ENCODE measurements at regions not wholly inside any gene's neighbourhood (a gene's known extent, or its start where the extent isn't known, plus 50 kb on each side); places are given as distances from the start of the nearest gene placed in this dataset.
"Not testable (repeated sequence)": the region's sequence is repeated elsewhere in the genome, so short reads cannot be mapped to it uniquely, and the experiment has no call there.

DNA sequence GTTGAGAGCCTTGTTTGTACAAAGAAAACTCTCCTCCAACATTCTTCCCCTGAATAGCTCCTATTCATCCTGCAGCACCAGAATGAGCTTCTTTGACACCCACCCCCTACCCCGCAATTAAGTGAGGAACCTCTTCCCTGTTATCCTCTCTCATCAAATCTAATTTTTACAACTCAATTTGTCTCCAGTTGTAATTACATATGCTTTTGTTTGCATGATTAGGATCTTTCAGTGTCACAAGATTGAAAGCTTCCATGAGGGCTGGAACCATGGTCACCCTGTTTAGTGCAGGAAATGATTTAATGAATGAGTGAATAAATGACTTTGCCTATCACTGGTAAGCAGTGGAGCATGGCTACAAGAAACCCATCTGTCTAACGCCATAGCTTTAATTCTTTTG lies 334.6 kb upstream of the KLHL29 start:
- Histone ChIP-seq H2BK120ac (ENCODE audit: low read depth, low read length) (no peak overlapping the region), H4K5ac (ENCODE audit: low read length) (no peak overlapping the region), H2AK5ac (ENCODE audit: low read length) (no peak overlapping the region), H3K4me3 (ENCODE audit: low read length) (no peak overlapping the region), H4K8ac (ENCODE audit: low read depth, low read length) (no peak overlapping the region), H3K27me3 (ENCODE audit: insufficient read depth, low read length, poor library complexity) (no peaks in the 10 kb centered on the region), H3K4ac (ENCODE audit: low read depth, low read length) (no peak overlapping the region), H3K18ac (ENCODE audit: low read length) (no peak overlapping the region), H3K27ac (ENCODE audit: low read depth, low read length) (no peak overlapping the region), H3K36me3 (ENCODE audit: control insufficient read depth, insufficient read depth, low read length) (no peaks in the 10 kb centered on the region), H3K79me1 (ENCODE audit: low read length) (no peaks in the 10 kb centered on the region), H3K56ac (ENCODE audit: low read length) (no peak overlapping the region), H3K9ac (ENCODE audit: low read length) (no peak overlapping the region), H3K4me1 (ENCODE audit: control insufficient read depth, low read depth, low read length) (no peaks in the 10 kb centered on the region), H3K79me2 (ENCODE audit: control insufficient read depth, insufficient read depth, low read length) (no peaks in the 10 kb centered on the region), H2BK5ac (ENCODE audit: low read length) (no peak overlapping the region), H3K4me2 (ENCODE audit: low read length) (no peak overlapping the region), H3K23ac (ENCODE audit: low read length) (no peak overlapping the region), H2BK15ac (replicated peaks; ENCODE audit: low read depth) (no peak overlapping the region)
- WGBS (ENCODE audit: extremely low coverage, insufficient coverage, low lambda C conversion rate), result no CpG with 5 or more reads among the region's 2 CpGs
- no peak for DNase-seq

DNA sequence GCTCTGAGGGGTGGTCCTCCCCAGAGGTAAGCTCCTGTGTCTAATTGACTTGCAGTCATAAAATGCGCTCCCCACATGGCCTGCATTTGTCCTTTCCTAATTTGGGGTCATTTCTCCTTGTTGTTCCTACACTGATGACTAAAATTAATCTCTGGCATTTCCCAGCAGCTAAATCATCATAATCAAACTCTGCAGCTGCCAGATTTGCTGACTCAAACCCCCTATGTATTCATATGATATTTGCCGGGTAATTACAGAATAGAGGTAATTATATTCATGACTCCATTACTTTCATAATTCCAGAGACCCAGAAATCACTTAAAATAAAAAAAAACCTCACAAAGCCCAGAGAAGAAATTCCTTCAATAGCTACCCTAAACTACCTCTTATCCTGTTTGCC lies 331.4 kb upstream of the KLHL29 start:
- Histone ChIP-seq H3K4ac (ENCODE audit: low read depth, low read length) (no peak overlapping the region), H3K4me2 (ENCODE audit: low read length) (no peak overlapping the region), H4K5ac (ENCODE audit: low read length) (no peak overlapping the region), H3K79me1 (ENCODE audit: low read length) (no peaks in the 10 kb centered on the region), H3K23ac (ENCODE audit: low read length) (no peak overlapping the region), H2BK15ac (replicated peaks; ENCODE audit: low read depth) (no peak overlapping the region), H2BK5ac (ENCODE audit: low read length) (no peak overlapping the region), H3K18ac (ENCODE audit: low read length) (no peak overlapping the region), H3K4me1 (ENCODE audit: control insufficient read depth, low read depth, low read length) (no peaks in the 10 kb centered on the region), H3K4me3 (ENCODE audit: low read length) (no peak overlapping the region), H3K9ac (ENCODE audit: low read length) (no peak overlapping the region), H2BK120ac (ENCODE audit: low read depth, low read length) (no peak overlapping the region), H3K27me3 (ENCODE audit: insufficient read depth, low read length, poor library complexity) (no peaks in the 10 kb centered on the region), H4K8ac (ENCODE audit: low read depth, low read length) (no peak overlapping the region), H3K56ac (ENCODE audit: low read length) (no peak overlapping the region), H3K36me3 (ENCODE audit: control insufficient read depth, insufficient read depth, low read length) (no peaks in the 10 kb centered on the region), H2AK5ac (ENCODE audit: low read length) (no peak overlapping the region), H3K27ac (ENCODE audit: low read depth, low read length) (no peak overlapping the region), H3K79me2 (ENCODE audit: control insufficient read depth, insufficient read depth, low read length) (no peaks in the 10 kb centered on the region)
- no peak for DNase-seq
- WGBS (ENCODE audit: extremely low coverage, insufficient coverage, low lambda C conversion rate), result no CpG with 5 or more reads among the region's 2 CpGs

DNA sequence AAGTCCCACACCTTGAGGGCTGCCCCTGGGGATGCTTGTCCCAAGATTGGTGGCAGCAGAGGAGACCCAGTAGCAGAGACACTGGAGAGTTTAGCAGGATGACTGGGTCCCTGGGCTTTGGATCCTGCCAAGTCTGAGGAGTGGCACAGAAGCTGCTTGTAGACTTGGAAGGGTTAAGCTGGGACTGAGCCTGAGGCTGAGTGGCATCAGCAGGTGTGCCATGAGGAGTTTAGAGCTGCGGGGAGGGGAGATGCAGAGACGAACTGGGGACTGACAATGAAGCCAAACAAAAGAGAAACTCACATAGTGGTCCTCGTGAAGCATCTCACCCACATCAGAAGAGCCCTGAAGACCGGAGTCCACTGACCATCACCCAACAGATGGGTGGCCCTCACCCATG lies 329.7 kb upstream of the KLHL29 start:
- Histone ChIP-seq H2AK5ac (ENCODE audit: low read length) (no peak overlapping the region), H2BK15ac (replicated peaks; ENCODE audit: low read depth) (no peak overlapping the region), H3K4me2 (ENCODE audit: low read length) (no peak overlapping the region), H3K27ac (ENCODE audit: low read depth, low read length) (no peak overlapping the region), H3K27me3 (ENCODE audit: insufficient read depth, low read length, poor library complexity) (no peaks in the 10 kb centered on the region), H4K5ac (ENCODE audit: low read length) (no peak overlapping the region), H3K56ac (ENCODE audit: low read length) (no peak overlapping the region), H3K4ac (ENCODE audit: low read depth, low read length) (no peak overlapping the region), H3K4me1 (ENCODE audit: control insufficient read depth, low read depth, low read length) (no peaks in the 10 kb centered on the region), H3K36me3 (ENCODE audit: control insufficient read depth, insufficient read depth, low read length) (no peaks in the 10 kb centered on the region), H3K18ac (ENCODE audit: low read length) (no peak overlapping the region), H3K23ac (ENCODE audit: low read length) (no peak overlapping the region), H2BK5ac (ENCODE audit: low read length) (no peak overlapping the region), H3K79me1 (ENCODE audit: low read length) (no peaks in the 10 kb centered on the region), H2BK120ac (ENCODE audit: low read depth, low read length) (no peak overlapping the region), H3K79me2 (ENCODE audit: control insufficient read depth, insufficient read depth, low read length) (no peaks in the 10 kb centered on the region), H3K9ac (ENCODE audit: low read length) (no peak overlapping the region), H3K4me3 (ENCODE audit: low read length) (no peak overlapping the region), H4K8ac (ENCODE audit: low read depth, low read length) (no peak overlapping the region)
- no CpG with 5 or more reads among the region's 4 CpGs for WGBS (ENCODE audit: extremely low coverage, insufficient coverage, low lambda C conversion rate)
- no peak for DNase-seq

GRCh38 chr2:23056846-23057245 lies 328.1 kb upstream of the KLHL29 start:
- not testable (repeated sequence) for H3K4me3 ChIP-seq (ENCODE audit: low read length); H3K56ac ChIP-seq (ENCODE audit: low read length); H3K18ac ChIP-seq (ENCODE audit: low read length); H2BK5ac ChIP-seq (ENCODE audit: low read length); H3K36me3 ChIP-seq (ENCODE audit: control insufficient read depth, insufficient read depth, low read length); H4K5ac ChIP-seq (ENCODE audit: low read length); H3K27ac ChIP-seq (ENCODE audit: low read depth, low read length); H3K23ac ChIP-seq (ENCODE audit: low read length); H3K4me1 ChIP-seq (ENCODE audit: control insufficient read depth, low read depth, low read length); H3K79me2 ChIP-seq (ENCODE audit: control insufficient read depth, insufficient read depth, low read length); H2AK5ac ChIP-seq (ENCODE audit: low read length); H3K27me3 ChIP-seq (ENCODE audit: insufficient read depth, low read length, poor library complexity); H3K79me1 ChIP-seq (ENCODE audit: low read length); H4K8ac ChIP-seq (ENCODE audit: low read depth, low read length); H2BK15ac ChIP-seq (replicated peaks; ENCODE audit: low read depth); H3K4me2 ChIP-seq (ENCODE audit: low read length); H3K9ac ChIP-seq (ENCODE audit: low read length); H3K4ac ChIP-seq (ENCODE audit: low read depth, low read length); H2BK120ac ChIP-seq (ENCODE audit: low read depth, low read length)
- peak; percentile 23 for DNase-seq
- WGBS (ENCODE audit: extremely low coverage, insufficient coverage, low lambda C conversion rate), result no CpG with 5 or more reads among the region's 4 CpGs

GRCh38 chr2:23058435-23058834 lies 326.5 kb upstream of the KLHL29 start:
- no peak overlapping the region for H3K4ac ChIP-seq (ENCODE audit: low read depth, low read length)
- no peaks in the 10 kb centered on the region for H3K79me1 ChIP-seq (ENCODE audit: low read length)
- no peak for DNase-seq
- H3K4me1 ChIP-seq (ENCODE audit: control insufficient read depth, low read depth, low read length), result no peaks in the 10 kb centered on the region
- no peak overlapping the region for H3K27ac ChIP-seq (ENCODE audit: low read depth, low read length)
- no peak overlapping the region for H2AK5ac ChIP-seq (ENCODE audit: low read length)
- H2BK5ac ChIP-seq (ENCODE audit: low read length), result no peak overlapping the region
- H4K8ac ChIP-seq (ENCODE audit: low read depth, low read length), result no peak overlapping the region
- H3K18ac ChIP-seq (ENCODE audit: low read length), result no peak overlapping the region
- no peak overlapping the region for H2BK15ac ChIP-seq (replicated peaks; ENCODE audit: low read depth)
- H3K27me3 ChIP-seq (ENCODE audit: insufficient read depth, low read length, poor library complexity), result no peaks in the 10 kb centered on the region
- H3K79me2 ChIP-seq (ENCODE audit: control insufficient read depth, insufficient read depth, low read length), result no peaks in the 10 kb centered on the region
- no peak overlapping the region for H3K4me2 ChIP-seq (ENCODE audit: low read length)
- H2BK120ac ChIP-seq (ENCODE audit: low read depth, low read length), result no peak overlapping the region
- no peak overlapping the region for H3K9ac ChIP-seq (ENCODE audit: low read length)
- WGBS (ENCODE audit: extremely low coverage, insufficient coverage, low lambda C conversion rate), result no CpG with 5 or more reads among the region's 9 CpGs
- H4K5ac ChIP-seq (ENCODE audit: low read length), result no peak overlapping the region
- H3K36me3 ChIP-seq (ENCODE audit: control insufficient read depth, insufficient read depth, low read length), result no peaks in the 10 kb centered on the region
- no peak overlapping the region for H3K4me3 ChIP-seq (ENCODE audit: low read length)
- H3K23ac ChIP-seq (ENCODE audit: low read length), result no peak overlapping the region
- H3K56ac ChIP-seq (ENCODE audit: low read length), result no peak overlapping the region

- Histone ChIP-seq H3K9ac (ENCODE audit: low read length) (no peak overlapping the region), H3K27me3 (ENCODE audit: insufficient read depth, low read length, poor library complexity) (no peaks in the 10 kb centered on the region), H3K79me1 (ENCODE audit: low read length) (no peaks in the 10 kb centered on the region), H3K23ac (ENCODE audit: low read length) (no peak overlapping the region), H3K18ac (ENCODE audit: low read length) (no peak overlapping the region), H3K4ac (ENCODE audit: low read depth, low read length) (no peak overlapping the region), H4K8ac (ENCODE audit: low read depth, low read length) (no peak overlapping the region), H2AK5ac (ENCODE audit: low read length) (no peak overlapping the region), H3K4me1 (ENCODE audit: control insufficient read depth, low read depth, low read length) (no peaks in the 10 kb centered on the region), H2BK5ac (ENCODE audit: low read length) (no peak overlapping the region), H3K4me2 (ENCODE audit: low read length) (no peak overlapping the region), H4K5ac (ENCODE audit: low read length) (no peak overlapping the region), H3K27ac (ENCODE audit: low read depth, low read length) (no peak overlapping the region), H3K56ac (ENCODE audit: low read length) (no peak overlapping the region), H3K36me3 (ENCODE audit: control insufficient read depth, insufficient read depth, low read length) (no peaks in the 10 kb centered on the region), H3K79me2 (ENCODE audit: control insufficient read depth, insufficient read depth, low read length) (no peaks in the 10 kb centered on the region), H2BK15ac (replicated peaks; ENCODE audit: low read depth) (no peak overlapping the region), H2BK120ac (ENCODE audit: low read depth, low read length) (no peak overlapping the region), H3K4me3 (ENCODE audit: low read length) (no peak overlapping the region)
- DNase-seq, result no peak
- WGBS (ENCODE audit: extremely low coverage, insufficient coverage, low lambda C conversion rate), result no CpG with 5 or more reads among the region's 4 CpGs
These were observed 319.8 kb upstream of the KLHL29 start for GRCh38 chr2:23065210-23065609.
